22Rv1 (cell line): ENCODE measurements at regions not wholly inside any gene's neighbourhood (a gene's known extent, or its start where the extent isn't known, plus 50 kb on each side); places are given as distances from the start of the nearest gene placed in this dataset.

ENCODE experiments used
- CTCF ChIP-seq: fragments of 450-650 bp; IDR thresholded peaks from 2 replicates; pipeline ENCODE4 v1.5.1; 2017; ENCODE audit warnings: mild to moderate bottlenecking
- ZFX ChIP-seq: fragments of 450-650 bp; IDR thresholded peaks from 2 replicates; pipeline ENCODE4 v1.6.1; 2017; ENCODE audit warnings: antibody characterized with exemption, borderline replicate concordance

- TF ChIP-seq CTCF (no peak), ZFX (no peak)
Observed at GRCh38 chr7:16027396-16027795, 340.9 kb upstream of the MEOX2 start.
